HG02763 (cell line): ENCODE measurements at regions not wholly inside any gene's neighbourhood (a gene's known extent, or its start where the extent isn't known, plus 50 kb on each side); places are given as distances from the start of the nearest gene placed in this dataset.
A peak's percentile ranks its signal among the peaks of the same experiment; 100 is the strongest.
"Not testable (repeated sequence)": the region's sequence is repeated elsewhere in the genome, so short reads cannot be mapped to it uniquely, and the experiment has no call there.

ENCODE experiments used
- ATAC-seq: cut with Tn5 transposase; IDR thresholded peaks from one replicate; pipeline ENCODE4 v1.9.1; 2021; ENCODE audit warnings: mild to moderate bottlenecking, moderate library complexity; ENCODE audit not compliant: unreplicated experiment

- no peak for ATAC-seq
Measured at GRCh38 chr13:33545492-33545891, 259.9 kb upstream of the STARD13 start.

GRCh38 chr13:33547035-33547434, 261.5 kb upstream of the STARD13 start:
- no peak for ATAC-seq

DNA sequence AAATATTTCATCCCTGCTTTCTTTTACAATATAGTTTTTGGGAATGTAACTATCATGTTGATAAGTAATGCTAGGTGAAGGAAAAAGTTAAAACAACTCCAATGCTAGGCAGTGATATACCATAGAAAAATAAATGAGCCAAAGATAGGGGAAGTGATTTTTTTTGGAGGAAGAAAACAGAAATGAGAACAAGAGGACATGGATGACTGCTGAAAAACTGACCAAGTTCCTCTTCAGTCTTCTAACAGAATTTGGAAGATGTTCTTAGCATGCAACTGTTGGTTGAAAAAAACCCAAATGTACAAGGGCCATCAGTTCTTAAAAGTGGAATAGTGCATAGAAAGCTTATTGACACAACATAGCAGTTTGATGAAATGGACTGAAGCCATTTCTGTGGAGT, 262.5 kb upstream of the STARD13 start:
- ATAC-seq = no peak

DNA sequence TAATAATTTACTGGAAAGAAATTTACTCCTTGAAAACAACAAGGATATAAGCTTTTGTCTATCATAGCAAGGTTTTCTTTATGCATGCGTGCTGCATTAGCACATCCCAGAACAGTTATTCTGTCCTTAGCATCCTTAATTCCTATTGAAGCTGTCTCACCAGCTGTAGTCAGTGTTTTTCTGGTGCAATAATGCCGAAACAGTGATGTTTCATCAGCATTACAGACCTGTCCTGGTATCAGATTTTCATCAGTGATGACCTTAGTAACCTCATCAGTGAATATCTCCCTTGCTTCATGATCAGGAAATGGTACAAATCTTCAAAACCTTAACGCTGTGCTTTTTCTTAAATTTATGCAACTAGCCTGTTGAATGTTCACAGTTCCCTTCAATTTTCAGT, 264.7 kb upstream of the STARD13 start:
- ATAC-seq = no peak

DNA sequence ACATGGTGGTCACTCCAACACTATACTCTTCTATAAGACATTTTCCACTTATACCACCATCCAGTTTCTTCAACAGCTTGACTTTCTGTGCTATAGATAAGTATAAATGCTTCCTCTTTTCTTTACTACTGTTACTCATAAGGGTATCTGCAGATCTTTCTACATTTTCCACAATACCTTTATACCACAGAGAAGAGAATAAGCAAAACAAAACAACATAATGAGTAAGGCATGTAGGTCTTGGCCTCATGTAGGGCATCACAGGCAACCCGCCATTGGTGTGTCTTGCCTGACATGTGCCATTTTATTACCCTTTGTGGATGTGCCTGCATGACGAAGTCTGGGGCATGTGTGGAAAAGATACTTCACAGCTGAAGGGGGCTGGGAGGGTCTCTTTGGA, 265.3 kb upstream of the STARD13 start:
- no peak for ATAC-seq

DNA sequence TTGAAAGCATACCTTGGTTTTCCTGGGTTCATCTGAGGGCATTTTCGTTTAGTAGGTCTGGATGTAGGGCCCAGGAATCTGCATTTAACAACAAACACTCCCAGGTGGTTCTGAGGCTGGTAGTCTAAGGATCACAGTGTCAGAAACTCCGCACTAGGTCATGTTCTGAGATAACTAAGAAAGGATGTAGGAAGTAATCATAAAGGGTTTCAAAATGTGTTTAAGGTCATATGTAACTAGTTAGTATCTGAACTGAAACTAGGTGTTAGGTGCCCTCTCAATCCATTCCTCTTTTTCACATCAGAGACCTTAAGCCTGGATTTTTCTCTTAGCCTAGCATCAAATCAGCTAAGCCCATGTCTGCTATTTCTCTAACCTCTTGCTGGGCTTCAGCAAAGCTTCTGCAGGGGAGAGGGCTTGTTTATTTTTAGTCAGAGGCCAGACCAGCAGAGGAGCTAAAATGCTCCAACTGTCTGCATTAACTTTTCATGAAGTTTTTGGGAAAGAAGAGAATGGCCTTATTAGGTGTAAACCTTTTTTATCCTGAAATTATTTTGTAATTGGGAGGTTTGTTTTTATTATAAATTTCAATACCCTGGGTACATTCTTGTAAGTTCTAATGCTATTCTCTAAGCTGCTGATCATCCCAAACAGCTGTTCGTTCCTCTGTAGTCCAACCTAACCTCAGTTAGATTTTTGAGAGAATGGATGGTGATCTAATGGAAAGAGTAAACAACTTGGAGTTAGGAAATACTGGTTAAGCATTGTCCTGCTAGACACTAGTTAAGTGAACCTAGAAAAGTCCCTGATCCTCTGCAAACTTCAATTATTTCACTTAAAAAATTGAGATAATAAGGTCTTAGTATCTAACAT, 262.8 kb upstream of the RFC3 start:
- ATAC-seq = peak; percentile 83

DNA sequence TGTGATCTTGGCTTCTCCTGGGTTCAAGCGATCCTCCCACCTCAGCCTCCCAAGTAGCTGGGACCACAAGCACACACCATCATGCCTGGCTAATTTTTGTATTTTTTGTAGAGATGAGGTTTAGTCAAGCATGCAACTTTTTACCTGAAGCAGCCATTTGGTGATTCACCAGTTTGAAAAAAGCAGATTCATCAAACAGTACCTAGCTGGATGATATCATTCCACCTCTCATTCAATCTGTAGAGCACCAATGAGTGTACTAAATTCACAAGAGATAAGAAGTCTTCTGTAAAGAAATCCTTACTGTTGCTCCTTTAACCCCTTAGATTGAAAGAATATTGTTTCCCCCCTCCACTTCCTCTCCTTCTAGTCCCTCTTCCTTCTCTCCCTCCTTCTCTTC, 261.1 kb upstream of the RFC3 start:
- no peak for ATAC-seq

- no peak for ATAC-seq
Measured at GRCh38 chr13:33560726-33561125, 257.2 kb upstream of the RFC3 start.

GRCh38 chr13:33561627-33562026, 256.3 kb upstream of the RFC3 start:
- ATAC-seq = no peak

DNA sequence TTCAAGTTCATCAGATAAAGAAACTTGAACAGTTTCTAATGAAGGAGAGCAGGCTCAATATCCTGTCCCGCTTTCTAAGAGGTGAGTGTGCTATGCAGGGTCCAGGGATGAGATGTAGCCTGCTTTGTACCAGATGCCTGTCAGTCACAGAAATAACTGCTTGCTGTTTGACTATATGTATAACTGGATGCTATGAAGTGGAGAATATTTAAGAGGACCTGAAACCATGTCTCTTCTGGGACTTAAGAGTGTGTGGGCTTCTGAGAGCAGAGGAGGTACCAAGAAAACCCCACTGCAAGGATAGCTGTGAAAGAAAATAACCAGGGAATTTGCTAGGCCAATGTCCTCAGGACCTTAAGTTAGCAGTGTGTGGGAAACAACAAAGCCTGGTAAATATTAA, 246.3 kb upstream of the RFC3 start:
- peak; percentile 83 for ATAC-seq

DNA sequence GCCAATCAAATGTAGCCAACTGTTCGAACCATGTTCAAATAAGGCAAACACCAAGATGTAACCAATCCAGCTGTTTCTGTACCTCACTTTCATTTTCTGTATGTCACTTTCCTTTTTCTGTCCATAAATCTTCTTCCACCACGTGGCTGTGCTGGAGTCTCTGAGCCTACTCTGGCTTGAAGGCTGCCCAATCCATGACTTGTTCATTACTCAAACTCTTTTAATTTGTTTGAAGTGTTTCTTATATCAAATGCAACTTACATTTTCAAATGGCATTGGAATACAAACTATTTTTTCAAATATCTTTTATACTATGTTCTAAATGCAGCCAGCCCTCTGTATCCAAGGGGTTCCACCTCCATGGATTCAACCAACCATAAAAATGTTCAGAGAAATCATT, 245.6 kb upstream of the RFC3 start:
- not testable (repeated sequence) for ATAC-seq

- no peak for ATAC-seq
Measured at GRCh38 chr13:33575378-33575777, 242.6 kb upstream of the RFC3 start.

GRCh38 chr13:33577007-33577406, 240.9 kb upstream of the RFC3 start:
- no peak for ATAC-seq

DNA sequence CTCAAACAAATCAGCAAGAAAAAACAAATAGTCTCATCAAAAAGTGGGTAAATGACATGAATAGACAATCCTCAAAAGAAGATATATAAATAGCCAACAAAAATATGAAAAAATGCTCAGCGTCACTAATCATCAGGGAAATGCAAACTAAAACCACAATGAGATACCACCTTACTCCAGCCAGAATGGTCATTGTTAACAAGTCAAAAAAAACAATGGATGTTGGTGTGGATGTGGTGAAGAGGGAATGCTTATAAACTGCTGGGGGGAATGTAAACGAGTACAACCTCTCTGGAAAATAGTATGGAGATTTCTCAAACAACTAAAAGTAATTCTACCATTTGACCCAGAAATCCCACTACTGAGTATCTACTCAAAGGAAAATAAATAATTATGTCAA, 239.2 kb upstream of the RFC3 start:
- ATAC-seq = no peak

GRCh38 chr13:33582121-33582520, 235.8 kb upstream of the RFC3 start:
- no peak for ATAC-seq

- no peak for ATAC-seq
Measured at GRCh38 chr13:33583398-33583797, 234.6 kb upstream of the RFC3 start.

DNA sequence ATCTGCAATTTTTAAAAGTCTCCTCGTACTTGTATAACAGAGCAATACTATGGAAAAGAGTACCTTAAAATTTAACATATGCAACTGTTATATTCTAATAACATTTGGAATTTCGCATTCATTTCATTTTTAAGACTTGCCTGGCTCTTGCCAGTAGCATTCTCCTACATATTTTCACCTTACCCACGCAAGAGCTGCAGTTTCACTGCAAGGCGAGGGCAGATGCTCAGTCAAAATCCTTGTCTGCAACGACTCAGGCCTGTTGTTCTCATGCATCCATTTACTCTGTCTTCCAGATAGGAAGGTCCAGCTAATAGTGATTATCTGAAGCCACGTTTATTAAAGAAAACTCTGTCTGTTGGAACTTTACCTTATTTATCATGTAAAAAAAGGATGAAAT, 227.0 kb upstream of the RFC3 start:
- ATAC-seq = no peak

GRCh38 chr13:33606692-33607091, 211.3 kb upstream of the RFC3 start:
- no peak for ATAC-seq

GRCh38 chr13:33610438-33611120, 207.4 kb upstream of the RFC3 start:
- no peak for ATAC-seq

DNA sequence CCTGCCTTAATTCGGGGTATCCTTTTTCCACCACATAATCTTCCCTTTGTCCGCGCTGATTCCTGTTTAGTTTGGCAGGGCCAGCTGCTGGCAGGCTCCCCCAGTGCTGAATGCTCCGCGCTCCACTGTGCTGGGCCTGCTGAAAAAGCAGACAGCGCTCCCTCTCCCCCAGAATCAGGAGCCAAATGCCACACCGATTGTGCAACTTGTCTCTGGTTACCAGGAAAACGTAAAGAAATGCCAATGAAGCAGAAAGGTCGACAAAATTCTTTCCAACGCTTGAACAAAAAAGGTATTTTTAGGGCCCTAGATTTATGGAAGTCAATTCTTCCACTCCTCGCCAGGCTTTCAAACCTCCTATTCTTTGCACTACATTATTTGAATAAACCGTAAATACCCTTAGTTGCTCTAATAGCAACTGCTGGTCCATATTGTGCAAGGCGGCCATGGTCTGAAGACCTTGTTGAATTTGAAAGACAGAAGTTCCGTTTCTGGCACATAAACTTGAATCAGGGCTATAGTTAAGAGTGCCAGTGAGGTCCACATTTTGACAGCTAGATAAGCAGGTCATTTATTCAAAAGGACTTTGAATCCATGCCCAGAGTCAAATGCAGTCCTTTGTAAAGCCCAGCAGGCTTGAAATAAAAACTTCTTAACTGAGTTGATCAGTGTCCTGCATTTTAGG, 206.7 kb upstream of the RFC3 start:
- ATAC-seq = no peak

- peak; percentile 57 for ATAC-seq
Measured at GRCh38 chr13:33612641-33613638, 205.0 kb upstream of the RFC3 start.
